GM19468 (cell line): ENCODE measurements at regions not wholly inside any gene's neighbourhood (a gene's known extent, or its start where the extent isn't known, plus 50 kb on each side); places are given as distances from the start of the nearest gene placed in this dataset.
"Not testable (repeated sequence)": the region's sequence is repeated elsewhere in the genome, so short reads cannot be mapped to it uniquely, and the experiment has no call there.

Experiments used
- ATAC-seq: cut with Tn5 transposase; IDR thresholded peaks from one replicate; pipeline ENCODE4 v1.9.1; 2021; ENCODE audit warnings: mild to moderate bottlenecking, moderate library complexity, moderate number of reproducible peaks; ENCODE audit not compliant: unreplicated experiment; ENCODE audit errors: extremely low read depth

- ATAC-seq: not testable (repeated sequence)
Measured at GRCh38 chr2:161072436-161072835, 87.8 kb upstream of the TANK start.

GRCh38 chr2:161075701-161076100 is 84.5 kb upstream of the TANK start:
- no peak for ATAC-seq

- no peak for ATAC-seq
Measured at GRCh38 chr2:161076936-161077335, 83.3 kb upstream of the TANK start.

GRCh38 chr2:161077367-161078210 is 82.6 kb upstream of the TANK start:
- peak; percentile 59 for ATAC-seq

- peak; percentile 15 for ATAC-seq
Measured at GRCh38 chr2:161078211-161078539, 82.1 kb upstream of the TANK start.

GRCh38 chr2:161085149-161085548 is 75.1 kb upstream of the TANK start:
- no peak for ATAC-seq

GRCh38 chr2:161088658-161089350 is 71.4 kb upstream of the TANK start:
- peak; percentile 76 for ATAC-seq

GRCh38 chr2:161090411-161090810 is 69.8 kb upstream of the TANK start:
- peak; percentile 21 for ATAC-seq

GRCh38 chr2:161095314-161095713 is 64.9 kb upstream of the TANK start:
- no peak for ATAC-seq

GRCh38 chr2:161096336-161096735 is 63.9 kb upstream of the TANK start:
- ATAC-seq: no peak

- no peak for ATAC-seq
Measured at GRCh38 chr2:161097157-161097556, 63.1 kb upstream of the TANK start.

- no peak for ATAC-seq
Measured at GRCh38 chr2:161100211-161100895, 59.9 kb upstream of the TANK start.

GRCh38 chr2:161101406-161101805 is 58.8 kb upstream of the TANK start:
- no peak for ATAC-seq

GRCh38 chr2:161102770-161103450 is 57.3 kb upstream of the TANK start:
- ATAC-seq: no peak

- ATAC-seq: no peak
Measured at GRCh38 chr2:161103451-161103831, 56.8 kb upstream of the TANK start.

GRCh38 chr2:161104054-161104553 is 56.1 kb upstream of the TANK start:
- ATAC-seq: peak; percentile 94

GRCh38 chr2:161107265-161107664 is 53.0 kb upstream of the TANK start:
- ATAC-seq: no peak
